ENCODE measurements at regions not wholly inside any gene's neighbourhood (a gene's known extent, or its start where the extent isn't known, plus 50 kb on each side); places are given as distances from the start of the nearest gene placed in this dataset.
"Not testable (repeated sequence)": the region's sequence is repeated elsewhere in the genome, so short reads cannot be mapped to it uniquely, and the experiment has no call there.

- DNase-seq: no peak
Measured at GRCh38 chrX:55326985-55327384, 62.3 kb upstream of the PAGE3 start.

GRCh38 chrX:55335296-55335695 is 70.6 kb upstream of the PAGE3 start:
- no peak for DNase-seq

- DNase-seq: no peak
Measured at GRCh38 chrX:55336176-55336575, 71.5 kb upstream of the PAGE3 start.

GRCh38 chrX:55340896-55341433 is 76.2 kb upstream of the PAGE3 start:
- no peak for DNase-seq

GRCh38 chrX:55342533-55343501 is 78.1 kb upstream of the PAGE3 start:
- DNase-seq: peak; percentile 55

- DNase-seq: no peak
Measured at GRCh38 chrX:55356609-55357008, 91.9 kb upstream of the PAGE3 start.

- no peak for DNase-seq
Measured at GRCh38 chrX:55357236-55357635, 92.5 kb upstream of the PAGE3 start.

- DNase-seq: no peak
Measured at GRCh38 chrX:55379396-55379795, 72.5 kb upstream of the MAGEH1 start.

GRCh38 chrX:55389376-55389775 is 62.6 kb upstream of the MAGEH1 start:
- no peak for DNase-seq

GRCh38 chrX:55396836-55397235 is 55.1 kb upstream of the MAGEH1 start:
- DNase-seq: not testable (repeated sequence)
